ENCODE measurements at regions not wholly inside any gene's neighbourhood (a gene's known extent, or its start where the extent isn't known, plus 50 kb on each side); places are given as distances from the start of the nearest gene placed in this dataset.

- no peak for DNase-seq (ENCODE audit: low read depth)
Measured at GRCh38 chr22:26732284-26732683, 74.9 kb downstream of the MIAT start.

GRCh38 chr22:26734339-26735018 is 77.1 kb downstream of the MIAT start:
- DNase-seq (ENCODE audit: low read depth): no peak

GRCh38 chr22:26735019-26735409 is 77.6 kb downstream of the MIAT start:
- no peak for DNase-seq (ENCODE audit: low read depth)

- no peak for DNase-seq (ENCODE audit: low read depth)
Measured at GRCh38 chr22:26737262-26737661, 79.9 kb downstream of the MIAT start.

- DNase-seq (ENCODE audit: low read depth): no peak
Measured at GRCh38 chr22:26740253-26740652, 82.9 kb downstream of the MIAT start.

- DNase-seq (ENCODE audit: low read depth): no peak
Measured at GRCh38 chr22:26743149-26743548, 85.8 kb downstream of the MIAT start.

- no peak for DNase-seq (ENCODE audit: low read depth)
Measured at GRCh38 chr22:26744892-26745808, 87.8 kb downstream of the MIAT start.

GRCh38 chr22:26746311-26746710 is 88.9 kb downstream of the MIAT start:
- DNase-seq (ENCODE audit: low read depth): no peak

GRCh38 chr22:26748845-26749244 is 91.5 kb downstream of the MIAT start:
- no peak for DNase-seq (ENCODE audit: low read depth)

- no peak for DNase-seq (ENCODE audit: low read depth)
Measured at GRCh38 chr22:26751217-26751616, 93.8 kb downstream of the MIAT start.

- no peak for DNase-seq (ENCODE audit: low read depth)
Measured at GRCh38 chr22:26753125-26753862, 95.9 kb downstream of the MIAT start.

- DNase-seq (ENCODE audit: low read depth): peak; percentile 30
Measured at GRCh38 chr22:26756675-26757293, 99.4 kb downstream of the MIAT start.

GRCh38 chr22:26757496-26757895 is 100.1 kb downstream of the MIAT start:
- DNase-seq (ENCODE audit: low read depth): no peak

- DNase-seq (ENCODE audit: low read depth): no peak
Measured at GRCh38 chr22:26762503-26763472, 105.4 kb downstream of the MIAT start.

- DNase-seq (ENCODE audit: low read depth): no peak
Measured at GRCh38 chr22:26763633-26764361, 106.4 kb downstream of the MIAT start.

- no peak for DNase-seq (ENCODE audit: low read depth)
Measured at GRCh38 chr22:26766510-26767350, 109.3 kb downstream of the MIAT start.

- DNase-seq (ENCODE audit: low read depth): no peak
Measured at GRCh38 chr22:26767351-26768155, 110.2 kb downstream of the MIAT start.

- no peak for DNase-seq (ENCODE audit: low read depth)
Measured at GRCh38 chr22:26768156-26768515, 110.7 kb downstream of the MIAT start.

- no peak for DNase-seq (ENCODE audit: low read depth)
Measured at GRCh38 chr22:26768952-26769351, 111.6 kb downstream of the MIAT start.

All from stimulated activated CD8-positive, alpha-beta memory T cell treated with anti-CD3 and anti-CD28 coated beads, Interleukin-4, amount 100 ng/mL, for 24 hours (primary cell).